Upper lobe of left lung (tissue), 4 donors: ENCODE measurements at regions not wholly inside any gene's neighbourhood (a gene's known extent, or its start where the extent isn't known, plus 50 kb on each side); places are given as distances from the start of the nearest gene placed in this dataset.

Experiments
- EP300 ChIP-seq, 4 donors: sonication (generic); formaldehyde crosslinking; IDR thresholded peaks; one replicate each; pipeline ENCODE4 v1.5.1; 2017; ENCODE audit warnings: antibody characterized with exemption in 4 of 4, control low read depth in 2 of 4
- POLR2A ChIP-seq, 4 donors: fragments of 450-650 bp; IDR thresholded peaks; one replicate each; pipeline ENCODE4 v1.5.1; 2016 to 2017; ENCODE audit warnings: antibody characterized with exemption in 4 of 4, mild to moderate bottlenecking in 2 of 4
- POLR2AphosphoS5 ChIP-seq, 2 donors: sonication (generic); formaldehyde crosslinking; IDR thresholded peaks; one replicate each; pipeline ENCODE4 v1.5.1; 2017; ENCODE audit warnings: antibody characterized with exemption in 2 of 2
- TF ChIP-seq, protein P1 (sequence below), 6 experiments: fragments of 450-650 bp in 4 of 6; fragments of 200-600 bp in 2 of 6; sonication (generic) in 2 of 6; IDR thresholded peaks; one replicate each; pipeline ENCODE4 v1.5.1; 2016 to 2019; ENCODE audit warnings: antibody characterized with exemption in 6 of 6

GRCh38 chr5:89178541-89178940 is 295.6 kb upstream of the MEF2C start:
- TF ChIP-seq, protein P1, sequence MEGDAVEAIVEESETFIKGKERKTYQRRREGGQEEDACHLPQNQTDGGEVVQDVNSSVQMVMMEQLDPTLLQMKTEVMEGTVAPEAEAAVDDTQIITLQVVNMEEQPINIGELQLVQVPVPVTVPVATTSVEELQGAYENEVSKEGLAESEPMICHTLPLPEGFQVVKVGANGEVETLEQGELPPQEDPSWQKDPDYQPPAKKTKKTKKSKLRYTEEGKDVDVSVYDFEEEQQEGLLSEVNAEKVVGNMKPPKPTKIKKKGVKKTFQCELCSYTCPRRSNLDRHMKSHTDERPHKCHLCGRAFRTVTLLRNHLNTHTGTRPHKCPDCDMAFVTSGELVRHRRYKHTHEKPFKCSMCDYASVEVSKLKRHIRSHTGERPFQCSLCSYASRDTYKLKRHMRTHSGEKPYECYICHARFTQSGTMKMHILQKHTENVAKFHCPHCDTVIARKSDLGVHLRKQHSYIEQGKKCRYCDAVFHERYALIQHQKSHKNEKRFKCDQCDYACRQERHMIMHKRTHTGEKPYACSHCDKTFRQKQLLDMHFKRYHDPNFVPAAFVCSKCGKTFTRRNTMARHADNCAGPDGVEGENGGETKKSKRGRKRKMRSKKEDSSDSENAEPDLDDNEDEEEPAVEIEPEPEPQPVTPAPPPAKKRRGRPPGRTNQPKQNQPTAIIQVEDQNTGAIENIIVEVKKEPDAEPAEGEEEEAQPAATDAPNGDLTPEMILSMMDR (IDR thresholded peaks at IDR 0.05) = no peak
- TF ChIP-seq POLR2AphosphoS5 (IDR thresholded peaks at IDR 0.05) (no peak), POLR2A (IDR thresholded peaks at IDR 0.05) (no peak), EP300 (IDR thresholded peaks at IDR 0.05) (no peak)
